GM18519 (cell line): ENCODE measurements at regions not wholly inside any gene's neighbourhood (a gene's known extent, or its start where the extent isn't known, plus 50 kb on each side); places are given as distances from the start of the nearest gene placed in this dataset.

Experiments
- ATAC-seq: cut with Tn5 transposase; IDR thresholded peaks from one replicate; pipeline ENCODE4 v1.9.1; 2021; ENCODE audit warnings: mild to moderate bottlenecking, moderate library complexity; ENCODE audit not compliant: unreplicated experiment, low FRiP score

DNA sequence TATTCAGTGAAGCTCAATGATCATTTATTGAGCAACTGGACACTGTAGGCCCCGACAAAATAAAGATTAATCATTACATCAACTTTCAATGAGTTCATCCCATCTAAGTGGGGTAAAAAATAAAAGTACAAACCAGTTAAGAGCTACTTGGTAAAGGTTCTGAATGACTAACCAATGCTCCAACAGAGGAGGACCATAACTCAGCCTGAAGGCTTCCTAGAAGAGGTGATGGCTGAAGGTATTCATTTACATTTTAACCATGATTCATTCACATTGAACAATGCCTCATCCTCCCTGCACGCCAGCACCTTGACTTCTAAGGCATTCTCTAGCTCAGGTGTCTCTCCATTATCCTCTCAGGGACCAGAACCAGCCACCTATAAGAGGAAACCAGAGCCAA lies 201.4 kb downstream of the ZNF462 start:
- no peak for ATAC-seq

DNA sequence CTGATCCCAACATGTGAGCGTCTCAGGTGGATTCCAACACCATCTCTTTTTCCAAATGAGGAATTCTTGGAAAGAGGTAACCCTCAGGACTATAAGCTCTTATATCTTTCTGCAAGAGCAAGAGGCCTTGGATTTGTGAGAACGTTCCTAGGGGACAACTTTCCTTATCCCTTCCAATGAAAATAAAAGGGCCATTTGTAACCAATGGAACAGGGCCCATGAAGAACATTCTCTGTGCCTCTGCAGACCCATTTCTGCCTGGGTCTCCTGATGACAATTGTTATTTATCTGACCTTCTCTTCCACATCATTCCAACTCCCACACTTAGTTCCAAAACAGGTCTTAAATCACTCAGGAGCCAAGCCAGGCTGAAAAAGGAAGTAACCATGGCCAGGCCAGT lies 202.6 kb downstream of the ZNF462 start:
- ATAC-seq, result no peak

DNA sequence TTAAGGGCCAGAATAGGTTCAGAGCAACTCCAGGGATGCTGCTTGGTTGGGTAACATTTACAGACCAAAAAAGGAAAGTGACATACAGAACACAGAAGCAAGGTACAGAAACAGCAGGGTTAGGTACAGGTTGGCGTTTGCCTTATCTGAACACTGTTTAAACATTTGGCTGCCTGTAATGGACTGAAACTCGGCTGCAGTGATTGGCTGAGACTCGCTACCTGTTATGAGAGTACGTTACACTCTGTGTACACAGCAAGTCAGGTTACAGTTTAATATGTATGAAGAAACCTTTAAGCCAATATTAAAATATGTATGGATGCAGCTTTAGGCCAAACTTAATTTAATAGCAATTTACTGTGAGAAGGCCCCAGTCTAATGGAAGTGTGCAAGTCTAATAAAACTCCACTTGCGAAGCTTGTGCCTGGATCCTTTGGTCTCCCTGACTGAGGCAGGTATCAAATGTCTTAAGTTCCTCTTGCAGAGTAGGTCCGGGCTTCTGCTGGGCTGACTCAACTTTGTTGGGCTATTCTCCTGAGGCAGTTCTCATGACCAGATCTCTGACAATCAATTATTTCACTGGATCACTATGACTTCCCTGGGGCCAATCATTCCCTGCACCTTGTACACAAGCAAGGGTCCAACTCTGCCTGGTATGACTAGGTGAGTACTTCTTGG lies 204.9 kb downstream of the ZNF462 start:
- no peak for ATAC-seq

DNA sequence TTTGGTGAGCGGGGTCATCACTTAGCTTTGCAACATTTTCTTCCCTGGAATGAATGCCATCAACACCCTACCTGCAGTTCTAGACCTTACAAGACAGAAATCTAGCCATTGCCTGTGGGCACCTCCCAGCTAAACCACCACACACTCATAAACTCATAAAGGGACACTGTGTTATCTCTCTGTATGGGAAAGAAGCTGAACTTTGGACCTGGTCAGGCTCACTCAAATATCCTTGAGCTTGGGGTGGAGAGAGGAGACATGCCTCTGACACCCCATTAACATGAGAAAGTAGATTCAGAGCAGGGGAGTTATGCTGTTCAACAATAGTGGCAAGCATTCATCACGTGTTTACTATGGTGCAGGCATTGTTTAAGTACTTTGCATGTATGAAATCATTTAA lies 205.6 kb downstream of the ZNF462 start:
- no peak for ATAC-seq

DNA sequence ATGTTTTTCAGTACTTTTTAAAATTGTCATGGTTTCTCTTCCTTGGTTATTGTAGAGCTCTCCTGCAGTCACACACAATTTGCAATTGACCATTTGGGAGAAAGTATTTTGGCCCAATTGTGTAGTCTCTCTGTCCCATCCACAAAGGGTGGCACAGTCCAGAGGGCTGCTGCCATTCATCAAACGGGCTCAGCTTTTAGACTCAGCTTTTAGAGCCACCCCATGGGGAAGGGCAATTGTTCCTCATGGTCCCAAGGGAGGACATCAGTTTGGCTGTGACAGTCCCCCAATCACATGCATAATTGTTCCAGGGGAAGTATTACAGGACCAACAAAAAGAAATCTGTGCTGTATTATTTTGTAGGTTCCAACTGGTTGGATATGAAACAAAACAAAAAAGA lies 207.6 kb downstream of the ZNF462 start:
- no peak for ATAC-seq

DNA sequence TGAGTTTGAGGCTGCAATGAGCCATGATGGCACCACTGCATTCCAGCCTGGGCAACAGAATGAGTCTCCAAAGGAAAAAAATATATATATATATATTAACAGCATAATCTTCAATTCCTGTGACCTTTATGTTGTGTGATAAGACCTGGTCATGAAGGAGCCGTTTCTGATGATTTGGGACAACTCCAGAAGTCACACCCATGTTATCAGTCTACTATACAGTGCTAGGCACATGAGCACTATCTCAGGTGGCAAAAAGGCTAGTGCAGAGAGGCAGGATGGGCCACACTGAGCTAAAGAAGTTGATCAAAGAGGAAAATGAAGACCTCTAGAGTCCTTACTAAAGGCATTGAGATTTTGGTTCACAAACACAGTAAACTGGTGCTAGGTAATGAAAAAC lies 205.0 kb upstream of the RAD23B start:
- ATAC-seq, result no peak

DNA sequence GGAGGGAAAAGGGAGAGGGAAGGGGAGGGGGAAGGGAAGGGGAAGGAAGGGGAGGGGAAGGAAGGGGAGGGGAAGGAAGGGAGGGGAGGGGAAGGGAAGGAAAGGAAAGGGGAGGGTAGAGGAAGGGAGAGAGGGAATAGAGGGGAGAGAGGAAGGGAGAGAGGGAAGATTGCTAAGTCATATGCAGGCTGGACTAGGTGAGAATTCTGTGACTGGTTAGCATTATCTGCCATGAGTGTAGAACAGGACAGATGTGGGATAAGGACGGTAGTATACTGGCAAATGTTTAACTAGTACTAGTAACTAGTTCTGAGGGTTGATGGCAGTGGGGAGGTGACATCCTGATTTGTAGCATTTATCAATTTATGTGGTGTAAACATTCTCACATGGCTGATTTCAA lies 203.5 kb upstream of the RAD23B start:
- ATAC-seq, result no peak

DNA sequence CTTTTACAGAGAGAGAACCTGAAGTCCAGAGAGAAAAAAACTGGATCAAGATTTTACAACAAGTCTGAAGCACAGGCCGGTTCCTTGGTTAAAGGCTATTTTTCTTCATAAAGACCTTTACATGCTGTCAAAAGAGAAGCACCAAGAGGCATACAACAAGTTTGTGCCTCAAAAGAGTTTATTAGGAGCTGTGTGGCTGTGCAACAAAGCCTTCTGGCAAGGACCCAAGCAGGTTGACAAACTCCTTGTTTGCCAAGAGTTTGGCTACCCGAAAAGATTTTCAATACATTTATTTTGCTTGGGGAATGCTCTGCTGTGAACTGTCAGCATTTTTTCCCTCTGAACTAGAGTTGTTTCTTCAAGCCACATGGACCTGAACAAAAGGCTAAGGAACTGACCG lies 202.9 kb upstream of the RAD23B start:
- ATAC-seq, result no peak

DNA sequence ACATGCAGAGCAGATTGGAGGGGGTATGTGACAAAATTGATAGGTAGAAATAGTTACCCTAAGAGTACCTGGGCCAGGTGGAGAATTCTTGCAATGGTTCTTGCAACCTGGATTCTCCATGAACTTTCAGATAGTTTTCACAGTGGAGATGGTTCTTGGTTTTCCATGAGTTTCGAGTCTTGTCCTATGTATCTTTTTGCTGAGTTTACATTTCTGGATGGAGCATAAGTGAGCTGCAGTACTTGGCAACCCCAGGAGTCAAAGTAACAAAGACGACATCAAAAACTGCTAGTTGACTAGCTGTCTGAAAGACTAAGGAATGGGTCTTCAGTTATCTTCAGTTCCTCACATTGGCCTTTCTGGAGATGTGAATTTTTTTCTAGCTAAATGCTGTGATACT lies 196.6 kb upstream of the RAD23B start:
- no peak for ATAC-seq

DNA sequence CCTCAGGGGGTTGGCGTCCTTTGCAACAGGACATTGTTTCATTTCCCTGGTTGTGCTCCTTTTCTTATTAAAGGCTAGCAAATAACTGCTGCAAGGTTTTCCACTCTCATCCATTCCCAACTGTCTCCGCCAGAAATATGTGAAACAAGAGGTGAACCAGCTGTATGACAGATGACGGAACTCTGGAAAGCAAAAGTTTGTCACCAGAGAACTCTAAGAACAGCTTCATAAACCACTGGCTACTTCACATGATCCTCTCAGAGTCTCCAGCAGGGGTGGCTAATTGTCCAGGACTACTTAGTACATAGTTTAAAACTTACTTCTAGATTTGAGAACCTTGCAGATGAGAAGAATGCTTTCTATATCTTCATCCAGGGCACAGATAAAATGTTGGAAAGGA lies 195.9 kb upstream of the RAD23B start:
- ATAC-seq, result no peak

DNA sequence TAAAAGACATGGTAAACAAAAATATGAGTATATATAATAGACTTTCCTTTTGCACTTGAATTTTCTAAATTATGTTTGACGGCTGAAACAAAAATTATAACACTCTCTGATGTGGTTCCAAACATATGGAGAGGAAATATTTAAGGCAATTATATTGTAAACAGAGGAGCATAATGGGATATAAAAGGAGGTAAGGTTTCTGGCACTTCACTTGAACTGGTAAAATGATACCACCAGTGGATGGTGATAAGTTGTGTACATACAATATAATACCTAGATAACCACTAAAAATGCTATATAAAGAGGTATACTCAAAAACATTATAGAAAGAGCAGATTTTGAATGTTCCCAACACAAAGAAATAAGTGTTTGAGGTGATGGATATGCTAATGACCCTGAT lies 192.9 kb upstream of the RAD23B start:
- ATAC-seq, result no peak

DNA sequence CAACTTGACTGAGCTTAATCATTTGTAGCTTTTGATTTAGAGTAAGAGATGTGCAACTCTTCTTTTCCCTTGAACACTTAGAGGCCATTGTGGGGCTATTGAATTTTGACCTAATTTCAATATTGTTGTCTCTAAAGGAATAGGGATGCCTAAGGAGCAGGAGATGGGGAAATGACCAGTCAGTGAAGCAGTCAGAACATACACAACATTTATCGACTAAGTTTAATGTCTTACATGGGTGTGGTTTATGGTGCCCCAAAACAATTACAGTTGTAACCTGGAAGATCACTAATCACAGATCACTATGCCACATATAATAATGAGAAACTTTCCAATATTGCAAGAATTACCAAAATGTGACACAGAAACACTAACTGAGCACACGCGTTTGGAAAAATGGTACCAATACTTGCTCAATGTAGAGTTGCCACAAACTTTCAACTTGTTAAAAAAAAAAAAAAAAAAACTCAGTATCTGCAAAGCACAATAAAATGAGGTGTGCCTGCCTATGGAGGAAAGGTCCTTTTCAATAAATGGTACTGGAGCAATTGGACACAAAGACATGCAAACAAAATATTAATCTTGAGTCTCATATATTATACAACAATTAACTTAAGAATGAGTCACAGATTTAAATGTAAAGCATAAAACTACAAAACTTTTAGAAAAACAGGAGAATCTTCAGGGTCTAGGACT lies 189.6 kb upstream of the RAD23B start:
- no peak for ATAC-seq

DNA sequence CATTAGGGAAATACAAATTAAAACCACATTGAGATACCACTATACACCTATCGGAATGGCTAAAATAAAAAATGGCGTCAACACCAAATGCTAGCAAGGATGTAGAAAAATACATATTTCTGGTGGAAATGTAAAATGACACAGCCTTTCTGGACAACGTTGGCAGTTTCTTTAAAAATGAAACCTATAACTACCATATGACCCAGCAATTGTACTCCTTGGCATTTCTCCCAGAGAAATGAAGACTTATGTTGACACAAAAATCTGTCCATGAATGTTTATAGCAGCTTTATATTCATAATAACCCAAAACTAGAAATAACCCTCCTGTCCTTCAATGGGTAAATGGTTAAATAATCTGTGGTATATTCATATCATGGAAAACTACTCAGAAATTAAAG lies 188.7 kb upstream of the RAD23B start:
- no peak for ATAC-seq

DNA sequence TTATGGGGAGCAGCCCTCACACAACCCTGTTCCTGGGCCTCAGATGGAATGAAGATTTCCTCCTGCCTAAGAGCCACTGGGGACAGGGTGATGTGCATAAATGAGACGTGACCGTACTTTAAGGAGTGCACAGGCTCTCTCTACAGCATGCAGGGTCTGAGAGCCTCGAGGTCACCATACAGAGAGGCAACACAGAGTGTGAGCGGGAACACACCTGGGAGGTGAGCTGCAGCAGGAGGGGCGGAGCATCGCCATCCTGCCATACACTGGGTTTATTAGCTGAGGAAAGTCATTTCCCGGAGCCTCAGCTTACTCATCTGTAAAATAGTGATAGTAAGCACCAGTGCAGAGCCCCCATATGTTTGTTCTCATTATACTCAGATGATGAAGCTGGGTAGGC lies 182.5 kb upstream of the RAD23B start:
- ATAC-seq, result no peak

DNA sequence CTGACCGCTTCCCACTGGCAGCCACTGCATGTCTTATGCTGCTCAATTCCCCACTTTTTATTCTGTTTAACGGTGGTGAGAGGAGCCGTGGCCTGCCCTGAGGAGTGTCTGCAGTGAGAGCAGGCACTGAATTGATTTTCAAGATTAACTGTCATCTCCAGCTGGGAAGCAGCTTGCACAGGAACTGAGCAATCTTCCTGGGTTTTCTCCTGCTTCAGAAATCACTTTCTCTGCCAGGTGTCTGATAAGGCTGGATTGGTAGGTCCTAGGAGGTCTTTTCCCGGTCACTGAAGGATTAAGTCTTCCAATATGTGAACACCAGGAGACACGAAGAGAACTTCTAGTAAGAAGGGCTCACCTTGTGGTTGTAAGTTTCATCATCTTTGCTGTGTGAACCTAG lies 181.1 kb upstream of the RAD23B start:
- no peak for ATAC-seq

DNA sequence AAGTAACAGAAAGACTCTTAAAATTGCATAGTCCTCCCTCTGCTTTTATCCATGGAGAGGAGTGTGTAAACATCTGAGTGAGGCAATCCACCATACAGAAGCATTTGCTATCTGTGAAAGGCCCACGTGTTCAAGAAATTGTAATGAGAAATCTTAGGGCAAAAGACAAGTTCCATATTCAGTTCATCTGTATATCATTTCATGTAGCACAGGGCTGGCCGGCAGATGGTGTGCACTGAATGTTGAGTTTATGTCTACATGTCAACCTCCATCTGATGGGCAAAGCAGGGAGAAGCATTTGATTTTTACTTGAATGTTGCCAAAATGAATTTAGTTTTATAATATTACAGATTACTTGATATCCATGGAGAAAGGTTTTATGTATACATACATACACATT lies 179.5 kb upstream of the RAD23B start:
- ATAC-seq, result no peak

DNA sequence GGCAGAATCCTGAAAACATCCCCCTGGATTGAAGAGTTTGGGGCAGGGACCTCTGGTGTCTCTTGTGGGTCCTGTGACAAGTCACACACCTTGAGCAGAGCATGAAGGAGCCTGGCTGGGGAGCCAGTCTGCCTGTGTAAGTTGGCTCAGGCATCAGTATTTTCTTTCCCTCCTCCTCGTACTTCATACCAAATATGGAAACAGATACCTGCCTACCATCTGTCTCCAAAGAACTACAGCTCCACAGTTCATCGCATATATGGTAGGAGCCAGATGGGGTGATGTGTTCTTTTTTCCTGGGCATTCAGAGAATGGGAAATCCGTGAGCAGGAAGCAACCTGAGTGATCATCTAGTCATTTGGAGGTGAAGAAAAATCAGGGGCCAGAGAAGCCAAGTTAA lies 177.3 kb upstream of the RAD23B start:
- ATAC-seq, result no peak

DNA sequence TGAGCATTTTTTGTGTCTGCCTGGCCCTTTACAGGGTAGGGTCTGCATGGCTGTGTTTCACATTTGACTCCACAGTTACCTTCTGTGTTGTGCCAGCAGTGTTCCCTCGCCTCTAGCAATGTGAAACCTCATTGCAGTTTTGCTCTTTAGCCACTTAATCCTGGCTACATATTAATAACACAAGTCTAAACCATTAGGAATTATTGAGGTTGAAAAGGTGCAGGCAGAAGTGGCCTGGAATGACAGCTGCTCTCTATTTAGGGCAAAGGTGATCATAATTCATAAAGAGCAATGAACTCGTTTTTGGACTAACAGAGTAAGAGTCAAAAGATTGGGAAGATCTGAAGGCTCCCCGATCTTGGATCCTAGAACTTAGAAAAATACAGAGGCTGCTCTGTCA lies 176.7 kb upstream of the RAD23B start:
- ATAC-seq, result no peak

DNA sequence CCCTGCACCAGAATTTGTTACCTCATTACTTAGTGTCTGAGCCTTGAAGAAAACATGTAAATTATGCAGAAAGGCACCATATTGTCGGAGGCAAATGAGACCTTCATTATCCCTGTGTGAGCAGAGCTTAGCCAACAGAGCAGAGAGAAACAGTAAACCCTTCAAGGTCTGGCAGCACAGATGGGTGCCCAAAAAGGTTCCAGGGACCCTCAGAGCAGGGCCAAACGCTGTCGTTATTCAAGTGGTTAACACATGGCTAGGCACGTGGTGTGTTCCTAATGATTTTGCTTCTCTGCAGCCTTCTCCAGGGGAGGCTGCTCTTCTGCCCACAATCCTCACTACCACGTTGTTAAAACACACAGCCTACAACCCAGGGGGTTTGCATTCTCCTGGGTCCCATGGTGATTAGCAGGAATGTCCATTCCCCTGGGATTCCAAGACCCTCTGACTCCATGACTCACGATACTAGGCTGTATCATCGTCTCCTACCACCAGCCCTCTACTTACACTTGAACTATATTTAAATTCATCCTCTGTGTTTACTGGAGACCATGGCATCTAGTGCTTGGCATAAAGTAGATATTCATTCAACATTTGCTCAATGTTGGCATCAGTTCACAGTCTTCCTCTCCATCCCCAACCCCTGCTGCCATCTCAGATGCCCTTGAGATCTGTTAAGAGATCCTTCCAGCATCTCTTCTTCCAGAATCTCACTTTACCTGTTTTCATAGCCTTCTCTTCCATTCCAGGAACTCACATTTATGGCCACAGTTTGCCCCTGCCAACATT lies 174.5 kb upstream of the RAD23B start:
- ATAC-seq, result no peak

DNA sequence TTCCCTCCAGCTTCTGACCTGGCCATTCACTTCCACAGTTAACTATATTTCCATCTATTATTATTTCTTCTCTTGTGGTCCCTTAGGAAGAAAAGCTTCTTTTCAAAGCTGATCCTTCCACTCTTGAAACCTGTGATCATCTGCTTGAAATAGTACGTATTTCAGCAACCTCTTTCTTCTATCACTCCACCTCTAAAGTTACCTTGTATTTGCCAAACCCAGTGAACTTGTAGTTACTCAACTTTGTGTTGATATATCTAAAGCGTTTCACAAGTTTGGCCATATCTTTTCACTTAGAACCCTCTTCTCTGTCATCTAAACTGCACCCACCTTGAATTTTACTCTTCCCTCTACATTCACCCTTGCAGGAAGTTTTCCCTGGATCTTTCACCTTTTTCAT lies 173.8 kb upstream of the RAD23B start:
- no peak for ATAC-seq

DNA sequence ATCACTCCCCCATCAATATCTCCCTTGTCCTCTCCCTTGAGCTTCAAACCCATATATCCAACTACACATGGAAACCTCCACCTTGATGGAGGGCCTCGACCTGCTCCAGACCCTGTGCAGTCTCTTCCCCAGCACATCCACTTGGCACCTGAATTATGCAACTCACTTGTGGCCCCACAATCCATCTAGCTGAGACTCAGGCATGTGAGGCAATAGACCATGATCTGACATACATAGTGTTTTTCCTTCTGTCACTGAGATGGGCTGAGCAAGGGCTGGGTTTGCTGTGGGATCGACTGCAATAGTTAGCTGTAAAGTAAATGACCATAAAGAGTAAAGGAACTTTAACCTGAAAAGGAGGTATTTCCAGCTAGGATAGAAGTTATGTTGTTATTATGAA lies 172.9 kb upstream of the RAD23B start:
- no peak for ATAC-seq

DNA sequence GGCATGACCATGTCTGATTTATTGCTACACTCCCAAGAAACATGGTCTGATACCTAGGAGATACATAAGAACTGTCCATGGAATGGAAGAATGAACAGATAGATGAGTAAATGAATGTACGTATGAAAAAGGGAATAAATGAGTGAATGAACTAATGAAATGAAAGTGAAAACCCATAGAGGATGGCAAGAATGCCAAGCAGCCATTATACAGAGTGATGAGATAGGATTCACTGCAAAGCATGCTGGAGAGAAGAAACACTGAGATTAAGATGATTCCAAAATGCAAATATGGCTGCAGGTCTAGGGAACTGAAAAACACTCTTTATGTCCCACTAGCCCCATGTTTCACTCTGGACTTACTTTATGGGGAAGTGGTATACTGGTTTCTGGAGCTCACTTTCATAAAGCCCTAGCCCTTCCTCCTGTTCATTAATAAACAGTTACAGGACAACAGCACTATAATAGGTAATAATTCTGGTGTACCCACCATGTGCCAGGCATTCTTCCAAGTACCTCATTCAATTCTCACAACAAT lies 170.3 kb upstream of the RAD23B start:
- ATAC-seq, result peak; percentile 80
